WTC11 (cell line): ENCODE measurements at regions not wholly inside any gene's neighbourhood (a gene's known extent, or its start where the extent isn't known, plus 50 kb on each side); places are given as distances from the start of the nearest gene placed in this dataset.

ENCODE experiments used
- ATAC-seq: fragments of 200-7000 bp; cut with Tn5 transposase; 2 replicates; pipeline ENCODE4 v1.10.0; 2021; ENCODE audit warnings: mild to moderate bottlenecking, moderate library complexity
- CTCF ChIA-PET: fragments of 300-600 bp; sonication (Branson Sonifier 250); formaldehyde crosslinking; loops from one replicate; lab custom pipeline; 2021; ENCODE audit warnings: antibody characterized with exemption; lab: Charles Lee
- POLR2A ChIA-PET: fragments of 350-600 bp; sonication (Branson Sonifier 250); formaldehyde crosslinking; loops from one replicate; lab custom pipeline; 2021; ENCODE audit warnings: antibody characterized with exemption; lab: Charles Lee
- DNase-seq: peaks from one replicate; pipeline ENCODE4 v3.0.0; 2021; ENCODE audit warnings: low spot score
- H3K27ac Mint-ChIP-seq: 2 replicates; pipeline ENCODE4 v1.8.0; 2021; ENCODE audit warnings: mixed read lengths
- H3K27me3 Mint-ChIP-seq: 2 replicates; pipeline ENCODE4 v1.8.0; 2021; ENCODE audit warnings: low read depth, mild to moderate bottlenecking, moderate library complexity, mixed read lengths
- H3K36me3 Mint-ChIP-seq: 2 replicates; pipeline ENCODE4 v1.8.0; 2021; ENCODE audit warnings: mixed read lengths
- H3K4me1 Mint-ChIP-seq: 2 replicates; pipeline ENCODE4 v1.8.0; 2022; ENCODE audit warnings: mixed read lengths
- H3K4me3 Mint-ChIP-seq: 2 replicates; pipeline ENCODE4 v1.8.0; 2021; ENCODE audit warnings: mild to moderate bottlenecking, moderate library complexity, mixed read lengths
- H3K9me3 Mint-ChIP-seq: 2 replicates; pipeline ENCODE4 v1.8.0; 2021; ENCODE audit warnings: mixed read lengths
- AR ChIP-seq: fragments of 250-450 bp; sonication (Bioruptor Pico); IDR thresholded peaks from 2 replicates; pipeline ENCODE4 v1.9.0; 2021; ENCODE audit warnings: mild to moderate bottlenecking
- ARID4B ChIP-seq: sonication (generic); formaldehyde crosslinking; IDR thresholded peaks from 2 replicates; pipeline ENCODE4 v1.8.0; 2023; ENCODE audit warnings: missing genetic modification reagents, mild to moderate bottlenecking, borderline replicate concordance
- CREB1 ChIP-seq: sonication (generic); formaldehyde crosslinking; IDR thresholded peaks from 2 replicates; pipeline ENCODE4 v1.8.0; 2023; ENCODE audit warnings: mild to moderate bottlenecking, missing genetic modification reagents
- FOXP1 ChIP-seq: sonication (generic); formaldehyde crosslinking; IDR thresholded peaks from 2 replicates; pipeline ENCODE4 v1.8.0; 2022; ENCODE audit warnings: missing genetic modification reagents, mild to moderate bottlenecking, moderate library complexity, borderline replicate concordance
- FOXP4 ChIP-seq: sonication (generic); formaldehyde crosslinking; IDR thresholded peaks from 2 replicates; pipeline ENCODE4 v1.8.0; 2022; ENCODE audit warnings: mild to moderate bottlenecking, missing genetic modification reagents
- JAZF1 ChIP-seq: fragments of 250-450 bp; sonication (Bioruptor Pico); IDR thresholded peaks from 2 replicates; pipeline ENCODE4 v1.9.0; 2021; ENCODE audit warnings: moderate library complexity, mild to moderate bottlenecking, inconsistent platforms
- MXD4 ChIP-seq: fragments of 250-450 bp; sonication (Bioruptor Pico); IDR thresholded peaks from 2 replicates; pipeline ENCODE4 v1.8.0; 2021; ENCODE audit warnings: mild to moderate bottlenecking, moderate library complexity, borderline replicate concordance
- NFE2L1 ChIP-seq: sonication (generic); formaldehyde crosslinking; IDR thresholded peaks from 2 replicates; pipeline ENCODE4 v1.8.1; 2023; ENCODE audit warnings: missing genetic modification reagents
- NFYB ChIP-seq: sonication (generic); formaldehyde crosslinking; conservative IDR thresholded peaks from 2 replicates; pipeline ENCODE4 v1.8.0; 2022; ENCODE audit warnings: low read depth, missing genetic modification reagents
- SOX15 ChIP-seq: fragments of 250-450 bp; sonication (Bioruptor Pico); IDR thresholded peaks from 2 replicates; pipeline ENCODE4 v1.9.0; 2021; ENCODE audit warnings: mild to moderate bottlenecking
- TEAD4 ChIP-seq: sonication (generic); formaldehyde crosslinking; IDR thresholded peaks from 2 replicates; pipeline ENCODE4 v1.8.0; 2022; ENCODE audit warnings: mild to moderate bottlenecking, missing genetic modification reagents
- TP53 ChIP-seq: sonication (generic); formaldehyde crosslinking; IDR thresholded peaks from 2 replicates; pipeline ENCODE4 v1.8.1; 2023; ENCODE audit warnings: mild to moderate bottlenecking, missing genetic modification reagents
- ZNF121 ChIP-seq: sonication (generic); formaldehyde crosslinking; IDR thresholded peaks from 2 replicates; pipeline ENCODE4 v1.8.0; 2023; ENCODE audit warnings: missing genetic modification reagents
- ZNF281 ChIP-seq: sonication (generic); formaldehyde crosslinking; IDR thresholded peaks from 2 replicates; pipeline ENCODE4 v1.8.0; 2023; ENCODE audit warnings: mild to moderate bottlenecking, missing genetic modification reagents
- ZNF416 ChIP-seq: fragments of 250-450 bp; sonication (Bioruptor Pico); IDR thresholded peaks from 2 replicates; pipeline ENCODE4 v1.9.0; 2021; ENCODE audit warnings: mild to moderate bottlenecking, inconsistent platforms
- ZNF425 ChIP-seq: fragments of 250-450 bp; sonication (Bioruptor Pico); conservative IDR thresholded peaks from 2 replicates; pipeline ENCODE4 v1.9.0; 2021; ENCODE audit warnings: mild to moderate bottlenecking

GRCh38 chr5:53423724-53424123 lies 56.7 kb upstream of the FST start (continued):
- no peak for TF ChIP-seq MXD4 (CRISPR knock-in tag)
- TF ChIP-seq NFE2L1, result no peak
- no peak for TF ChIP-seq SOX15 (CRISPR knock-in tag)
- no peak for TF ChIP-seq ZNF281
- no peak for TF ChIP-seq ZNF121 (CRISPR knock-in tag)
- no peak for TF ChIP-seq TP53 (CRISPR knock-in tag)

- ATAC-seq (no peak), DNase-seq (no peak)
- ChIA-PET POLR2A (no interaction called here), CTCF (interaction anchor here (0.8 to 1.5 kb wide), 2 partner anchors 162 to 690 kb away, joined by 3 to 4 read pairs; no protein-coding TSS in a partner anchor)
- Mint-ChIP-seq H3K4me3 (no peak overlapping the region), H3K4me1 (peaks cover 27% of the 10 kb centered on the region), H3K27me3 (no peaks in the 10 kb centered on the region; the same call in 1 of the 2 replicates), H3K9me3 (no peaks in the 10 kb centered on the region), H3K36me3 (no peaks in the 10 kb centered on the region), H3K27ac (no peak overlapping the region)
- TF ChIP-seq NFYB (CRISPR knock-in tag), result no peak
- no peak for TF ChIP-seq ZNF416 (CRISPR knock-in tag)
- no peak for TF ChIP-seq FOXP4 (CRISPR knock-in tag)
- TF ChIP-seq ZNF425 (CRISPR knock-in tag), result no peak
- no peak for TF ChIP-seq FOXP1
- TF ChIP-seq CREB1 (CRISPR knock-in tag), result no peak
- TF ChIP-seq ARID4B (CRISPR knock-in tag), result no peak
- no peak for TF ChIP-seq ZNF281
- no peak for TF ChIP-seq JAZF1 (CRISPR knock-in tag)
- no peak for TF ChIP-seq AR (CRISPR knock-in tag)
- TF ChIP-seq TEAD4 (CRISPR knock-in tag), result no peak
Measured at GRCh38 chr5:53424686-53425615, 55.5 kb upstream of the FST start.
